ENCODE measurements at regions not wholly inside any gene's neighbourhood (a gene's known extent, or its start where the extent isn't known, plus 50 kb on each side); places are given as distances from the start of the nearest gene placed in this dataset.

DNA sequence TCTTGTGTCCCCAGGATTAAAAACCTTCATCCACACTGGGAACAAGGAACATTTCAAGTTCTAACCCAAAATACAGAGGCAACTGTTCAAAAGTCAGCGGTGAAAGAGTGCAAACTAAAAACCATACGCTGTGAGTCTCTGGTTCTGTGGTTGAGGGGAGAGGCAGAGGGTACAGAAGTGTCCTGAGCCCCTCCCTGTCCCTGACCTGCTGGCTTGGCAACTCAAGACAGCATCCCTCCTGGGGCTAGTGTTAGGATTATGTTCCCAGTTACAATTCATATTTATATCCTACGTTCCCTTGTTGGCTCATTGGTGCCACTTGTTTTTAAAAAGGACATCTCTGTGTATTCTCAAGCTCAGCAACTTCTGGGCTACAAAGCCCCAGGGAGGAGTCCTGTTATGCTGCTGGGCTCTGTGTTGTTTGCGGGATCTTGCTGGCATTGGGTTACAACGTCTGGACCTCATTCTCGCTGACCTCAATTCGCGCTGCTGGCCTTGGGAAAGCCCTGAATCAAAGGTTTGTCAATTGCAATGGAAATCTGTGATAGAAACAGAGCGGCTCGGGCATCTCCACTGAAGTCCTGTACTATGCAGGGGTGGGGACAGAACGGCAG is 420.8 kb downstream of the FUT8 start:
- Mint-ChIP-seq H3K36me3 (ENCODE audit: insufficient read depth, unreplicated experiment) (no peaks in the 10 kb centered on the region), H3K27ac (ENCODE audit: low read depth, unreplicated experiment) (no peak overlapping the region), H3K4me3 (ENCODE audit: unreplicated experiment) (no peak overlapping the region), H3K4me1 (ENCODE audit: insufficient read depth, unreplicated experiment) (no peaks in the 10 kb centered on the region), H3K27me3 (ENCODE audit: insufficient read depth, unreplicated experiment) (peaks cover 27% of the 10 kb centered on the region), H3K9me3 (ENCODE audit: unreplicated experiment) (no peaks in the 10 kb centered on the region)
- BruUV-seq (replicated peaks) = no TSS peak
- CTCF ChIA-PET = interaction anchor here (0.8 to 3.6 kb wide), 3 partner anchors 9 to 722 kb away, joined by 4 to 18 read pairs (median 4); no protein-coding TSS in a partner anchor
- intact Hi-C loops (cut with micrococcal nuclease) = no loop called here
- POLR2A ChIA-PET = no interaction called here
- DNase-seq (ENCODE audit: unreplicated experiment) = no peak
- TF ChIP-seq, protein P1, sequence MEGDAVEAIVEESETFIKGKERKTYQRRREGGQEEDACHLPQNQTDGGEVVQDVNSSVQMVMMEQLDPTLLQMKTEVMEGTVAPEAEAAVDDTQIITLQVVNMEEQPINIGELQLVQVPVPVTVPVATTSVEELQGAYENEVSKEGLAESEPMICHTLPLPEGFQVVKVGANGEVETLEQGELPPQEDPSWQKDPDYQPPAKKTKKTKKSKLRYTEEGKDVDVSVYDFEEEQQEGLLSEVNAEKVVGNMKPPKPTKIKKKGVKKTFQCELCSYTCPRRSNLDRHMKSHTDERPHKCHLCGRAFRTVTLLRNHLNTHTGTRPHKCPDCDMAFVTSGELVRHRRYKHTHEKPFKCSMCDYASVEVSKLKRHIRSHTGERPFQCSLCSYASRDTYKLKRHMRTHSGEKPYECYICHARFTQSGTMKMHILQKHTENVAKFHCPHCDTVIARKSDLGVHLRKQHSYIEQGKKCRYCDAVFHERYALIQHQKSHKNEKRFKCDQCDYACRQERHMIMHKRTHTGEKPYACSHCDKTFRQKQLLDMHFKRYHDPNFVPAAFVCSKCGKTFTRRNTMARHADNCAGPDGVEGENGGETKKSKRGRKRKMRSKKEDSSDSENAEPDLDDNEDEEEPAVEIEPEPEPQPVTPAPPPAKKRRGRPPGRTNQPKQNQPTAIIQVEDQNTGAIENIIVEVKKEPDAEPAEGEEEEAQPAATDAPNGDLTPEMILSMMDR (IDR thresholded peaks at IDR 0.05; ENCODE audit: unreplicated experiment) = no peak

DNA sequence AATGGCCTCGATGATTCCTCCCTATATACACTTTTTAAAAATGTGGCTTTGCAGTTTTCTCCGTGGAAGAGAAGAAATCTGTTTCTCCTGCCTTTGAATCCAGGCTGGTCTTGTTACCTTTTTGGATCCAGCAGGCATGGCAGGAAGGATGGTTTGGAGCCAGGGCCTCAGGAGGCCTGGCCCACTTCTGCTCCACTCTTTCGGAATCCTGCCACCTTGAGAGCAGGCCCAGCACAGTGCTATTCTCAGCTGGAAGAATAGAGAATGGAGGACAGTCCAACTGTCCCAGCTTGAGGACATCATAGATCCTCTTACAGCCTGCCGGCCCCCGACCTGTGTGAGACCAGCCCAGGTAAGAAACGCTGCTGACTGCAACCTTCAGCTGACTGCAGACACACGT is 421.5 kb downstream of the FUT8 start:
- no TSS peak for BruUV-seq (replicated peaks)
- CTCF ChIA-PET = interaction anchor here (0.9 to 3.6 kb wide), 4 partner anchors 10 to 670 kb away, joined by 3 to 18 read pairs (median 4); no protein-coding TSS in a partner anchor

DNA sequence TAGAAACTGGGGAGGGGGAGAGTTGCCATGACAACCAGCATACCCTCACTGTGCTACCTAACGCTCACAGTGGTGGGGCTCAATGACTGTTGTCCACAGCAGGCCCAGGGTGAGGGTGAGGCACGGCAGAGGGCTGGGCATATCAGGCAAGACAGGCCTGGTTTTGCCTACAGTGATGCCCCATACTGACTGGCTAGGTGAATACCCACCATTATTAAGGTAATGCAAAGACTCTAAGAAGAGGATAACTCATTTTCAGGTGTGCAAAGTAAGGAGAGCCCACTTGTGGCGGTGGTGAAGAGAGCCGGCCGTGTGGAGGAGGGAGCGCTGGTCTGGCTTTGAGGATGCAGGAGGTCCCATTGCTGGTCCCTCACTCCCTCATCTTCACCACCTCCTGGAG is 422.3 kb downstream of the FUT8 start:
- Mint-ChIP-seq H3K27ac (ENCODE audit: low read depth, unreplicated experiment) (no peak overlapping the region), H3K27me3 (ENCODE audit: insufficient read depth, unreplicated experiment) (peaks cover 20% of the 10 kb centered on the region), H3K4me3 (ENCODE audit: unreplicated experiment) (no peak overlapping the region), H3K9me3 (ENCODE audit: unreplicated experiment) (no peaks in the 10 kb centered on the region), H3K4me1 (ENCODE audit: insufficient read depth, unreplicated experiment) (no peaks in the 10 kb centered on the region), H3K36me3 (ENCODE audit: insufficient read depth, unreplicated experiment) (no peaks in the 10 kb centered on the region)
- intact Hi-C loops (cut with micrococcal nuclease) = no loop called here
- DNase-seq (ENCODE audit: unreplicated experiment) = no peak
- BruUV-seq (replicated peaks) = no TSS peak
- POLR2A ChIA-PET = interaction anchor here (0.7 kb wide), 1 partner anchor 41 kb away, joined by 4 read pairs; no protein-coding TSS in a partner anchor
- TF ChIP-seq, protein P1 (IDR thresholded peaks at IDR 0.05; ENCODE audit: unreplicated experiment) = no peak
- CTCF ChIA-PET = interaction anchor here (1.1 to 3.6 kb wide), 3 partner anchors 11 to 671 kb away, joined by 4 to 18 read pairs (median 4); no protein-coding TSS in a partner anchor

More for the DNA sequence above, 421.5 kb downstream of the FUT8 start:
- TF ChIP-seq, protein P1 (IDR thresholded peaks at IDR 0.05; ENCODE audit: unreplicated experiment) = no peak
- DNase-seq (ENCODE audit: unreplicated experiment) = no peak
- intact Hi-C loops (cut with micrococcal nuclease) = no loop called here
- Mint-ChIP-seq H3K36me3 (ENCODE audit: insufficient read depth, unreplicated experiment) (no peaks in the 10 kb centered on the region), H3K9me3 (ENCODE audit: unreplicated experiment) (no peaks in the 10 kb centered on the region), H3K27me3 (ENCODE audit: insufficient read depth, unreplicated experiment) (peaks cover 27% of the 10 kb centered on the region), H3K27ac (ENCODE audit: low read depth, unreplicated experiment) (no peak overlapping the region), H3K4me1 (ENCODE audit: insufficient read depth, unreplicated experiment) (no peaks in the 10 kb centered on the region), H3K4me3 (ENCODE audit: unreplicated experiment) (no peak overlapping the region)
- POLR2A ChIA-PET = no interaction called here

DNA sequence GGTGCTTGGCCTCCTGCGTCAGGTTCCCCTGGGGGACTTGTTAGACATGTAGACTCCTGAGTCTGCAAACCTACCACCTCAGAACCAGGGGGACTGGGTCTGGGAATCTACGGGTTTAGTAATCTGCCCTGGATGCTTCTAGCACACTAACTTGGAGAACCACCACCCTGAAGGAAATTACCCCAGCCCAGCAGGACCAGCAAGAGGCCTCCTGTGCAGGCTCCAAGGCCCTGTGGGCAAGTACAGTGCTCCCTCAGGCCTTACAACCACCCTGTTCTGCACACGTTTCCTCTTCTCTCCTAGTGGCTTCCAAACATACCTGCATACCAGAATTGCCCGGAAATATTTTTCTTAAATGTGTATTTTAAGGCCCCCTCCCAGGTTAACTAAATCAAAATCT is 423.0 kb downstream of the FUT8 start:
- CTCF ChIA-PET = interaction anchor here (3.6 kb wide), 1 partner anchor 11 kb away, joined by 18 read pairs; no protein-coding TSS in a partner anchor
- TF ChIP-seq, protein P1 (IDR thresholded peaks at IDR 0.05; ENCODE audit: unreplicated experiment) = no peak
- intact Hi-C loops (cut with micrococcal nuclease) = no loop called here
- Mint-ChIP-seq H3K4me1 (ENCODE audit: insufficient read depth, unreplicated experiment) (no peaks in the 10 kb centered on the region), H3K4me3 (ENCODE audit: unreplicated experiment) (no peak overlapping the region), H3K27me3 (ENCODE audit: insufficient read depth, unreplicated experiment) (peaks cover 14% of the 10 kb centered on the region), H3K9me3 (ENCODE audit: unreplicated experiment) (no peaks in the 10 kb centered on the region), H3K36me3 (ENCODE audit: insufficient read depth, unreplicated experiment) (no peaks in the 10 kb centered on the region), H3K27ac (ENCODE audit: low read depth, unreplicated experiment) (no peak overlapping the region)
- DNase-seq (ENCODE audit: unreplicated experiment) = no peak
- BruUV-seq (replicated peaks) = no TSS peak
- POLR2A ChIA-PET = interaction anchor here (0.7 kb wide), 1 partner anchor 40 kb away, joined by 4 read pairs; no protein-coding TSS in a partner anchor

Data from MCF 10A (cell line).